ENCODE measurements at regions not wholly inside any gene's neighbourhood (a gene's known extent, or its start where the extent isn't known, plus 50 kb on each side); places are given as distances from the start of the nearest gene placed in this dataset.

DNA sequence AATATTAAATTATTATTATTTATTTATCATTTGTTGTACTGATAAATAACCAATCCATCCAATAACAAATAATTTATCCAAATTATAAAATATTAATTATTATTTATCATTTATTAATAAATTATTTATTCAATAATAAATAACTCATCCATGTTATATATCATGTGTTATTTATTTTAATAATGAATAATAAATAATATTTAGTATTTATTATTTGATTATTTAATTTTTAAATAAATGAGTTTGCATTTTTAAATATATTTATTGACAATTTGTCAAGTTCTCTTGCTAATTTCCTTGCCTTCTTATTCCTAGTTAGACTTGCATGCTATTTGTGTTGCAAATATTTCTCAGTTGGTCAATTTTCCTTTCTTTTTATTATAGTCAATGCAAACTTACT is 995.4 kb downstream of the TSN start:
- TF ChIP-seq, protein P1, sequence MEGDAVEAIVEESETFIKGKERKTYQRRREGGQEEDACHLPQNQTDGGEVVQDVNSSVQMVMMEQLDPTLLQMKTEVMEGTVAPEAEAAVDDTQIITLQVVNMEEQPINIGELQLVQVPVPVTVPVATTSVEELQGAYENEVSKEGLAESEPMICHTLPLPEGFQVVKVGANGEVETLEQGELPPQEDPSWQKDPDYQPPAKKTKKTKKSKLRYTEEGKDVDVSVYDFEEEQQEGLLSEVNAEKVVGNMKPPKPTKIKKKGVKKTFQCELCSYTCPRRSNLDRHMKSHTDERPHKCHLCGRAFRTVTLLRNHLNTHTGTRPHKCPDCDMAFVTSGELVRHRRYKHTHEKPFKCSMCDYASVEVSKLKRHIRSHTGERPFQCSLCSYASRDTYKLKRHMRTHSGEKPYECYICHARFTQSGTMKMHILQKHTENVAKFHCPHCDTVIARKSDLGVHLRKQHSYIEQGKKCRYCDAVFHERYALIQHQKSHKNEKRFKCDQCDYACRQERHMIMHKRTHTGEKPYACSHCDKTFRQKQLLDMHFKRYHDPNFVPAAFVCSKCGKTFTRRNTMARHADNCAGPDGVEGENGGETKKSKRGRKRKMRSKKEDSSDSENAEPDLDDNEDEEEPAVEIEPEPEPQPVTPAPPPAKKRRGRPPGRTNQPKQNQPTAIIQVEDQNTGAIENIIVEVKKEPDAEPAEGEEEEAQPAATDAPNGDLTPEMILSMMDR (IDR thresholded peaks at IDR 0.05): no peak
- TF ChIP-seq POLR2AphosphoS5 (IDR thresholded peaks at IDR 0.05) (no peak), EP300 (IDR thresholded peaks at IDR 0.05) (no peak), POLR2A (IDR thresholded peaks at IDR 0.05) (no peak)

Data from gastroesophageal sphincter (tissue), 3 donors.